ENCODE measurements at regions not wholly inside any gene's neighbourhood (a gene's known extent, or its start where the extent isn't known, plus 50 kb on each side); places are given as distances from the start of the nearest gene placed in this dataset.

DNA sequence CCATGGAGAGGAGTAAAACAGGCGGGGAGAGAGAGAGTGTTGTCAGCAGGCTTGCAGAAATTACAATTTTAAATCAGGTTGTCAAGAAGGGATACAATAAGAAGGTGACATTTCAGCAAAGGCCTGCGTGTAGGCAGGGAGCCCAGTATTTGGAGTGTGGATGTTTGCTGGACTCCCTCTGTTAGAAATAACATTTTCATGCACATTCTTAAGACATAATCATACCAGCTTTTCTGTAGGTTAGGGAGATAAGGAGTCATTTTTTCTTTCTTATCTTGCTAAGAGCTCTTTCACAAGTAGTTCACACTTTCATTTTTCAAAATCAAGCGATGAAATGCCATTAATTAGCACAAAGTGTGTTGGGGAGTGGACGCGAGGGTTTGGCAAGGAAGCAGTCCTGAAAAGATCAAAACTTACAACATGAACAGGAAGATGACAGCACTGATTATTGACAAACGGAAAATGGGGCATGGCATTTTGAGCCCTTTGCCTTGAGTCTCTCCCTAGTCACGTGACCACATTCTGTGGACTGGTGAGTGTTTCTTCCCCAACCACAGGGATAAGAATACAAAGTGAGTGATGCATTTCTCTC lies 160.2 kb downstream of the DAD1 start:
- Mint-ChIP-seq H3K9me3 (ENCODE audit: unreplicated experiment) (no peaks in the 10 kb centered on the region), H3K27me3 (ENCODE audit: unreplicated experiment) (no peaks in the 10 kb centered on the region), H3K4me1 (ENCODE audit: unreplicated experiment) (peaks cover 14% of the 10 kb centered on the region), H3K27ac (ENCODE audit: unreplicated experiment) (no peak overlapping the region), H3K4me3 (ENCODE audit: unreplicated experiment) (no peak overlapping the region), H3K36me3 (ENCODE audit: low read depth, unreplicated experiment) (no peaks in the 10 kb centered on the region)
- TF ChIP-seq, protein P1, sequence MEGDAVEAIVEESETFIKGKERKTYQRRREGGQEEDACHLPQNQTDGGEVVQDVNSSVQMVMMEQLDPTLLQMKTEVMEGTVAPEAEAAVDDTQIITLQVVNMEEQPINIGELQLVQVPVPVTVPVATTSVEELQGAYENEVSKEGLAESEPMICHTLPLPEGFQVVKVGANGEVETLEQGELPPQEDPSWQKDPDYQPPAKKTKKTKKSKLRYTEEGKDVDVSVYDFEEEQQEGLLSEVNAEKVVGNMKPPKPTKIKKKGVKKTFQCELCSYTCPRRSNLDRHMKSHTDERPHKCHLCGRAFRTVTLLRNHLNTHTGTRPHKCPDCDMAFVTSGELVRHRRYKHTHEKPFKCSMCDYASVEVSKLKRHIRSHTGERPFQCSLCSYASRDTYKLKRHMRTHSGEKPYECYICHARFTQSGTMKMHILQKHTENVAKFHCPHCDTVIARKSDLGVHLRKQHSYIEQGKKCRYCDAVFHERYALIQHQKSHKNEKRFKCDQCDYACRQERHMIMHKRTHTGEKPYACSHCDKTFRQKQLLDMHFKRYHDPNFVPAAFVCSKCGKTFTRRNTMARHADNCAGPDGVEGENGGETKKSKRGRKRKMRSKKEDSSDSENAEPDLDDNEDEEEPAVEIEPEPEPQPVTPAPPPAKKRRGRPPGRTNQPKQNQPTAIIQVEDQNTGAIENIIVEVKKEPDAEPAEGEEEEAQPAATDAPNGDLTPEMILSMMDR (IDR thresholded peaks at IDR 0.05; ENCODE audit: unreplicated experiment), result no peak
- DNase-seq (ENCODE audit: low spot score), result no peak

- Mint-ChIP-seq H3K27ac (ENCODE audit: unreplicated experiment) (peak overlapping the region; percentile 6), H3K36me3 (ENCODE audit: low read depth, unreplicated experiment) (no peaks in the 10 kb centered on the region), H3K4me3 (ENCODE audit: unreplicated experiment) (no peak overlapping the region), H3K9me3 (ENCODE audit: unreplicated experiment) (no peaks in the 10 kb centered on the region), H3K27me3 (ENCODE audit: unreplicated experiment) (no peaks in the 10 kb centered on the region), H3K4me1 (ENCODE audit: unreplicated experiment) (peaks cover 7% of the 10 kb centered on the region)
- TF ChIP-seq, protein P1 (IDR thresholded peaks at IDR 0.05; ENCODE audit: unreplicated experiment), result no peak
- no peak for DNase-seq (ENCODE audit: low spot score)
Observed at GRCh38 chr14:22427771-22428231, 161.2 kb downstream of the DAD1 start.

GRCh38 chr14:22426711-22427110 lies 162.3 kb downstream of the DAD1 start:
- TF ChIP-seq, protein P1 (IDR thresholded peaks at IDR 0.05; ENCODE audit: unreplicated experiment), result no peak
- Mint-ChIP-seq H3K4me3 (ENCODE audit: unreplicated experiment) (no peak overlapping the region), H3K9me3 (ENCODE audit: unreplicated experiment) (no peaks in the 10 kb centered on the region), H3K4me1 (ENCODE audit: unreplicated experiment) (peaks cover 2% of the 10 kb centered on the region), H3K27me3 (ENCODE audit: unreplicated experiment) (no peaks in the 10 kb centered on the region), H3K27ac (ENCODE audit: unreplicated experiment) (no peak overlapping the region), H3K36me3 (ENCODE audit: low read depth, unreplicated experiment) (no peaks in the 10 kb centered on the region)
- DNase-seq (ENCODE audit: low spot score), result no peak

GRCh38 chr14:22423958-22424357 lies 165.1 kb downstream of the DAD1 start:
- Mint-ChIP-seq H3K4me1 (ENCODE audit: unreplicated experiment) (peaks cover 5% of the 10 kb centered on the region), H3K36me3 (ENCODE audit: low read depth, unreplicated experiment) (no peaks in the 10 kb centered on the region), H3K27ac (ENCODE audit: unreplicated experiment) (no peak overlapping the region), H3K27me3 (ENCODE audit: unreplicated experiment) (no peaks in the 10 kb centered on the region), H3K9me3 (ENCODE audit: unreplicated experiment) (no peaks in the 10 kb centered on the region), H3K4me3 (ENCODE audit: unreplicated experiment) (no peak overlapping the region)
- no peak for DNase-seq (ENCODE audit: low spot score)
- TF ChIP-seq, protein P1 (IDR thresholded peaks at IDR 0.05; ENCODE audit: unreplicated experiment), result no peak

- no peak overlapping the region for H3K4me3 Mint-ChIP-seq (ENCODE audit: unreplicated experiment)
- TF ChIP-seq, protein P1 (IDR thresholded peaks at IDR 0.05; ENCODE audit: unreplicated experiment), result no peak
- H3K4me1 Mint-ChIP-seq (ENCODE audit: unreplicated experiment), result peaks cover 12% of the 10 kb centered on the region
- no peak for DNase-seq (ENCODE audit: low spot score)
- H3K27ac Mint-ChIP-seq (ENCODE audit: unreplicated experiment), result no peak overlapping the region
- H3K27me3 Mint-ChIP-seq (ENCODE audit: unreplicated experiment), result no peaks in the 10 kb centered on the region
- H3K9me3 Mint-ChIP-seq (ENCODE audit: unreplicated experiment), result no peaks in the 10 kb centered on the region
- no peaks in the 10 kb centered on the region for H3K36me3 Mint-ChIP-seq (ENCODE audit: low read depth, unreplicated experiment)
Observed at GRCh38 chr14:22422238-22422637, 166.8 kb downstream of the DAD1 start.
